IMR-90 (cell line): ENCODE measurements at regions not wholly inside any gene's neighbourhood (a gene's known extent, or its start where the extent isn't known, plus 50 kb on each side); places are given as distances from the start of the nearest gene placed in this dataset.

Source experiments
- ATAC-seq: fragments of 200-7000 bp; cut with Tn5 transposase; 2 replicates; pipeline ENCODE4 v1.9.1; 2020; ENCODE audit warnings: low read depth, mild to moderate bottlenecking, moderate library complexity
- BruUV-seq: library from RNA; stranded (reverse); fragments of 400-500 nt; replicated peaks from 2 replicates; lab custom pipeline; 2021; lab: Mats Ljungman, UMichigan
- CTCF ChIA-PET: fragments of 300-600 bp; formaldehyde crosslinking; extraction: SDS; loops from one replicate; lab custom pipeline; 2021; ENCODE audit warnings: antibody characterized with exemption; lab: Yijun Ruan, JAX
- POLR2A ChIA-PET: fragments of 300-600 bp; sonication (Branson Sonifier 250); formaldehyde crosslinking; loops from one replicate; lab custom pipeline; 2022; ENCODE audit warnings: antibody characterized with exemption; ENCODE audit not compliant: unreplicated experiment; lab: Charles Lee
- DNase-seq: peaks from one replicate; pipeline ENCODE4 v3.0.0; 2013
- H2AFZ ChIP-seq: replicated peaks from 2 replicates; pipeline ENCODE3; 2013; ENCODE audit warnings: low read length, mild to moderate bottlenecking; ENCODE audit not compliant: poor library complexity
- H2AK5ac ChIP-seq: 2 replicates; pipeline ENCODE4 v1.6.1; 2013; ENCODE audit warnings: low read depth, low read length, inconsistent platforms
- H2AK9ac ChIP-seq: replicated peaks from 2 replicates; pipeline ENCODE3; 2013; ENCODE audit warnings: mild to moderate bottlenecking, low read depth, low read length, moderate library complexity; ENCODE audit not compliant: poor library complexity
- H2BK120ac ChIP-seq: 2 replicates; pipeline ENCODE4 v1.6.1; 2013; ENCODE audit warnings: low read depth, low read length, inconsistent platforms
- H2BK15ac ChIP-seq: 3 replicates; pipeline ENCODE4 v1.6.1; 2013; ENCODE audit warnings: low read depth, low read length, inconsistent platforms
- H2BK20ac ChIP-seq: 2 replicates; pipeline ENCODE4 v1.6.1; 2013; ENCODE audit warnings: low read depth, mild to moderate bottlenecking, inconsistent platforms, low read length, moderate library complexity
- H2BK5ac ChIP-seq: 2 replicates; pipeline ENCODE4 v1.6.1; 2013; ENCODE audit warnings: mild to moderate bottlenecking, low read depth, low read length, inconsistent platforms; ENCODE audit not compliant: poor library complexity, severe bottlenecking
- H3K14ac ChIP-seq: replicated peaks from 2 replicates; pipeline ENCODE4 v1.6.1; 2013; ENCODE audit warnings: low read depth, low read length, inconsistent platforms
- H3K18ac ChIP-seq: 2 replicates; pipeline ENCODE4 v1.6.1; 2013; ENCODE audit warnings: low read depth, low read length, control low read depth
- H3K23ac ChIP-seq: 2 replicates; pipeline ENCODE4 v1.6.1; 2013; ENCODE audit warnings: low read depth, low read length, inconsistent platforms
- H3K27ac ChIP-seq: 2 replicates; pipeline ENCODE4 v1.5.1; 2013; ENCODE audit warnings: mild to moderate bottlenecking, control low read depth, low read length; ENCODE audit not compliant: insufficient read depth
- H3K27me3 ChIP-seq: 2 replicates; pipeline ENCODE4 v1.6.1; 2013; ENCODE audit warnings: low read length; ENCODE audit not compliant: control insufficient read depth, insufficient read depth
- H3K36me3 ChIP-seq: 2 replicates; pipeline ENCODE4 v1.6.1; 2013; ENCODE audit warnings: low read length, mixed read lengths; ENCODE audit not compliant: control insufficient read depth, insufficient read depth
- H3K4ac ChIP-seq: 2 replicates; pipeline ENCODE4 v1.6.1; 2013; ENCODE audit warnings: low read depth, low read length, inconsistent platforms
- H3K4me1 ChIP-seq: 2 replicates; pipeline ENCODE4 v1.6.1; 2013; ENCODE audit warnings: low read length, mixed read lengths; ENCODE audit not compliant: control insufficient read depth, insufficient read depth
- H3K4me2 ChIP-seq: 2 replicates; pipeline ENCODE4 v1.6.1; 2013; ENCODE audit warnings: low read depth, mild to moderate bottlenecking, control low read depth, low read length, moderate library complexity
- H3K4me3 ChIP-seq: 2 replicates; pipeline ENCODE4 v1.5.1; 2013; ENCODE audit warnings: low read depth, mild to moderate bottlenecking, control low read depth, low read length, moderate library complexity; ENCODE audit not compliant: insufficient read depth
- H3K56ac ChIP-seq: 2 replicates; pipeline ENCODE4 v1.6.1; 2013; ENCODE audit warnings: low read length, inconsistent platforms; ENCODE audit not compliant: insufficient read depth; ENCODE audit errors: extremely low read depth
- H3K79me1 ChIP-seq, 2 experiments: 2 replicates each; pipeline ENCODE4 v1.6.1; 2013; ENCODE audit warnings: low read length in 2 of 2, inconsistent platforms in 1 of 2, low read depth in 1 of 2
- H3K9ac ChIP-seq: 2 replicates; pipeline ENCODE4 v1.6.1; 2013; ENCODE audit warnings: low read depth, low read length, control low read depth
- H3K9me1 ChIP-seq: 2 replicates; pipeline ENCODE4 v1.6.1; 2013; ENCODE audit warnings: low read length, inconsistent platforms; ENCODE audit not compliant: insufficient read depth
- H3K9me3 ChIP-seq: 2 replicates; pipeline ENCODE4 v1.6.1; 2013; ENCODE audit warnings: low read length; ENCODE audit not compliant: control insufficient read depth, insufficient read depth
- H4K20me1 ChIP-seq: 2 replicates; pipeline ENCODE4 v1.6.1; 2013; ENCODE audit warnings: low read length, inconsistent platforms; ENCODE audit not compliant: insufficient read depth
- H4K5ac ChIP-seq: 2 replicates; pipeline ENCODE4 v1.6.1; 2013; ENCODE audit warnings: mild to moderate bottlenecking, low read depth, low read length, control low read depth
- H4K8ac ChIP-seq, 2 experiments: 2 replicates each; pipeline ENCODE4 v1.6.1; 2013; ENCODE audit warnings: low read depth in 2 of 2, low read length in 2 of 2, control low read depth in 1 of 2, inconsistent platforms in 1 of 2
- H4K91ac ChIP-seq: 2 replicates; pipeline ENCODE4 v1.6.1; 2013; ENCODE audit warnings: low read depth, low read length, inconsistent platforms; ENCODE audit not compliant: insufficient read depth
- CEBPB ChIP-seq: IDR thresholded peaks from 2 replicates; pipeline ENCODE4 v1.6.1; 2012; ENCODE audit warnings: low read depth, low read length, improper control_type of control experiment
- CTCF ChIP-seq: conservative IDR thresholded peaks from 2 replicates; pipeline ENCODE4 v1.5.1; 2012; ENCODE audit warnings: mild to moderate bottlenecking, low read depth, low read length, improper control_type of control experiment
- ELK1 ChIP-seq: fragments of 150-350 bp; IDR thresholded peaks from 2 replicates; pipeline ENCODE4 v1.6.1; 2016; ENCODE audit warnings: low read depth, mild to moderate bottlenecking, low read length, moderate library complexity, borderline replicate concordance
- FOS ChIP-seq: fragments of 150-350 bp; IDR thresholded peaks from 2 replicates; pipeline ENCODE4 v1.6.1; 2016; ENCODE audit warnings: low read depth, low read length
- MAFK ChIP-seq: IDR thresholded peaks from 2 replicates; pipeline ENCODE4 v1.6.1; 2012; ENCODE audit warnings: low read depth, low read length, improper control_type of control experiment
- MXI1 ChIP-seq: IDR thresholded peaks from 2 replicates; pipeline ENCODE4 v1.6.1; 2012; ENCODE audit warnings: low read depth, mild to moderate bottlenecking, low read length, moderate library complexity, borderline replicate concordance
- NFE2L2 ChIP-seq: fragments of 150-350 bp; IDR thresholded peaks from 2 replicates; pipeline ENCODE4 v1.6.1; 2016; ENCODE audit warnings: low read depth, mild to moderate bottlenecking, low read length
- POLR2A ChIP-seq: IDR thresholded peaks from 2 replicates; pipeline ENCODE4 v1.6.1; 2012; ENCODE audit warnings: mild to moderate bottlenecking, low read depth, low read length
- RAD21 ChIP-seq: IDR thresholded peaks from 2 replicates; pipeline ENCODE4 v1.6.1; 2012; ENCODE audit warnings: low read length, improper control_type of control experiment
- RCOR1 ChIP-seq: IDR thresholded peaks from 2 replicates; pipeline ENCODE4 v1.6.1; 2012; ENCODE audit warnings: mild to moderate bottlenecking, low read length, improper control_type of control experiment; ENCODE audit not compliant: insufficient replicate concordance
- RFX5 ChIP-seq: IDR thresholded peaks from 2 replicates; pipeline ENCODE4 v1.8.0; 2012; ENCODE audit warnings: low read depth, mild to moderate bottlenecking, low read length, moderate library complexity
- SMC3 ChIP-seq: fragments of 150-350 bp; IDR thresholded peaks from 2 replicates; pipeline ENCODE4 v1.6.1; 2016; ENCODE audit warnings: low read depth, mild to moderate bottlenecking, antibody characterized with exemption, low read length, moderate library complexity
- WGBS, 2 experiments: methylation state at CpG; one replicate each; pipeline versions ENCODE4 v1.1.5 to v1.1.7; 2013; ENCODE audit warnings: missing lambda C conversion rate in 2 of 2; ENCODE audit not compliant: insufficient read length in 1 of 2; ENCODE audit errors: extremely low coverage in 2 of 2; 5-methylcytosine and 5-hydroxymethylcytosine counted together
- dilution Hi-C: fragments of 300-500 bp; cut with HindIII; formaldehyde crosslinking; loops from one replicate; pipeline ENCODE4 v1.14.3; 2018; ENCODE audit warnings: low sequenced_read_pairs; ENCODE audit not compliant: unreplicated experiment
- in situ Hi-C: fragments of 300-500 bp; cut with MboI; formaldehyde crosslinking; loops from 3 replicates; pipeline ENCODE4 v1.14.3; 2019; ENCODE audit warnings: low sequenced_read_pairs, inconsistent platforms, mixed read lengths
- intact Hi-C: fragments of 100-400 bp; cut with micrococcal nuclease; formaldehyde crosslinking; loops from 2 replicates; pipeline ENCODE4 v1.10.0; 2022

GRCh38 chr3:177569875-177570657 is 372.8 kb upstream of the TBL1XR1 start:
- in situ Hi-C loops, result no loop called here
- H4K5ac ChIP-seq, result no peak overlapping the region; the same call in 1 of the 2 replicates

More at GRCh38 chr3:177569875-177570657, 372.8 kb upstream of the TBL1XR1 start:
- no peaks in the 10 kb centered on the region for H3K79me1 ChIP-seq
- H3K4me2 ChIP-seq, result no peak overlapping the region
- H2BK15ac ChIP-seq, result no peak overlapping the region
- ATAC-seq (no peak), DNase-seq (no peak)
- no peak overlapping the region for H2AK5ac ChIP-seq
- no peaks in the 10 kb centered on the region for H3K9me3 ChIP-seq
- ChIA-PET POLR2A (no interaction called here), CTCF (no interaction called here)
- no peak for TF ChIP-seq CTCF
- TF ChIP-seq RFX5, result no peak
- TF ChIP-seq SMC3, result no peak
- TF ChIP-seq POLR2A, result no peak
- TF ChIP-seq RCOR1, result no peak
- no peak for TF ChIP-seq CEBPB
- TF ChIP-seq MAFK, result no peak
- TF ChIP-seq MXI1, result no peak
- no peak for TF ChIP-seq RAD21
- no peak for TF ChIP-seq ELK1
- no peak for TF ChIP-seq NFE2L2
- TF ChIP-seq FOS, result no peak
- no peak overlapping the region for H2AK9ac ChIP-seq
- no peak overlapping the region for H3K56ac ChIP-seq
- no peaks in the 10 kb centered on the region for H4K20me1 ChIP-seq
- H4K8ac ChIP-seq, result no peak overlapping the region
- H2BK5ac ChIP-seq, result no peak overlapping the region
- peaks cover 2% of the 10 kb centered on the region; the same call in 1 of the 2 replicates for H3K4me1 ChIP-seq
- no peak overlapping the region for H3K4me3 ChIP-seq
- H4K91ac ChIP-seq, result no peak overlapping the region
- peaks cover 5% of the 10 kb centered on the region for H3K9me1 ChIP-seq
- BruUV-seq, result no TSS peak
- WGBS, 2 experiments, result no CpG with 5 or more reads among the region's 4 CpGs
- H3K9ac ChIP-seq, result no peak overlapping the region
- H3K4ac ChIP-seq, result peak overlapping the region; percentile 13; the same call in 1 of the 2 replicates
- no peak overlapping the region for H3K14ac ChIP-seq
- H3K36me3 ChIP-seq, result no peaks in the 10 kb centered on the region
- H3K18ac ChIP-seq, result no peak overlapping the region; the same call in 1 of the 2 replicates
- H3K23ac ChIP-seq, result no peak overlapping the region
- no peak overlapping the region for H2BK20ac ChIP-seq
- no peak overlapping the region for H2BK120ac ChIP-seq
- no peak overlapping the region for H3K27ac ChIP-seq
- dilution Hi-C loops, result no loop called here
- no peaks in the 10 kb centered on the region for H3K27me3 ChIP-seq
- no peak overlapping the region for H2AFZ ChIP-seq
- intact Hi-C loops, result no loop called here
